GM19452 (cell line): ENCODE measurements at regions not wholly inside any gene's neighbourhood (a gene's known extent, or its start where the extent isn't known, plus 50 kb on each side); places are given as distances from the start of the nearest gene placed in this dataset.
A peak's percentile ranks its signal among the peaks of the same experiment; 100 is the strongest.
"Not testable (repeated sequence)": the region's sequence is repeated elsewhere in the genome, so short reads cannot be mapped to it uniquely, and the experiment has no call there.

Experiments
- ATAC-seq: cut with Tn5 transposase; IDR thresholded peaks from one replicate; pipeline ENCODE4 v1.9.1; 2021; ENCODE audit not compliant: unreplicated experiment

DNA sequence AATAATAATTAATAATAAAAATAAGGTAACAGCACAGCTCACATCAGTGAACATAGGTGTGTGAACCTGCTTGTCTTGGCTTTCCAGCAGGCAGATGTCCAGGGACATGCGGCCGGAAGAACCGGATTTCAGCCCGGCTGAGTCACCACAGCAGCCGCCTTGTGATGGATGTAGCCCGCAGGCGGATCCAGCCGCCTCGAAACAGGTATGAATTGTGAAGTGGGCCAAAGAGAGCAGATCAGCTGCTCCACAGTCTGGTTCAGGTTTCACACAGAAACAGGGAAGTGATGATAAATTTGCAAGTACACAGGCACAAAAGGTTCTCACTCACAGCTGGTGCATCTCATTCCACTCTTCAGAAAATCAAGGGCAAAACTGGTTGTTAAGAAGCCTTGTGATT is 55.1 kb downstream of the ID4 start:
- no peak for ATAC-seq

DNA sequence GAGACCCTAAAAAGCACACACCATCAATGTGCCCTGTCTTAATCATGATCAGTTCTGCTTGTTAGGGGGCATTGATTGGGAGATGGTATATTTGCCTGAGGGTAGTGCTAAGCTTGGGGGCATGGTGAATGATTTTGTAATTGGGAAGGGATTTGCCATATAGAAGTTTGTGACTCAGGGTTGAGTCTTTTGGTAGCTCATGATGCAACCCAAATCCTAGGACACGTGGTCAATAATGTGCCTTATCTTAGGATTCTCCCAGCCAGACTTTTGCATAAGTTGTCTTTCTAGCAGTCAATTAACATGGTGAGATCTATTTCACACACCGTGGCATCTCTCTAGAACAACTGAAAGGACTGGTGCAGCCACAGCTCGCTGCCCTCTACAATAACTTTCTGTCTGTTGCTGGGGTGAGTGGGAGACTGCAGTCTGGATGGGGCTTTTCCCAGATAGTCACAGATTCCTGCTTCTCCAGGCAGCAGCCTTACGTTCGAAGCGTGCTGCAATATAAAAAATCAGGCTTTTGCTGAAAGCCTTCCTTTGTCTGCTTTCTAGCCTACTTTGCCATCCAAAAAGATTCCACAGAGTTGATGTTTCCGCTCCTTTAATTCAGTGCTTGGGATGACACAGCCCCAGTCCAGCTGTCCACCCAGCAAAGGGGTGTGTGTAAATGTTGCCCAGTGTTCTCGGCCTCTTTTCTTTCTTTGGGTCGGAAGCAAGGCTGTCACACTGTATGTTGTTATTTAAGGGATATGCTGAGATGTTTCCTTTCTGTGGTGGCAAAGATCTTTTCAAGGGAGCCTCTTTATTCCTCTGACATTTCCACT is 58.9 kb downstream of the ID4 start:
- ATAC-seq = no peak

DNA sequence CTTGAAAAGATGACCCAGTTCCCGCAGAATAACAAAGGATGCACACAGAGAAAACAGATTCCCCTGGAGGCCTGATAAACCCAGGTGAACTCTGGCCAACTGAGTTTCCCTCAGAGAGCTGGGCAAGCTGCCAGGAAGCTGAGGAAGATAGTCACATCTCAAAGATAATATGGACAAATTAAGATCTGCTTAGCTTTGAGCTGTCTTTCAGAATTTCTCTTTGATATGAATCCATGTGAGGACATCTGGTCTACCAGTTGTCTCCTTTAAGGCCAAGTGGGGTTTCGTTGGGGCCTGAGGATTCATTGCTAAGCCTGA is 59.5 kb downstream of the ID4 start:
- ATAC-seq = no peak

DNA sequence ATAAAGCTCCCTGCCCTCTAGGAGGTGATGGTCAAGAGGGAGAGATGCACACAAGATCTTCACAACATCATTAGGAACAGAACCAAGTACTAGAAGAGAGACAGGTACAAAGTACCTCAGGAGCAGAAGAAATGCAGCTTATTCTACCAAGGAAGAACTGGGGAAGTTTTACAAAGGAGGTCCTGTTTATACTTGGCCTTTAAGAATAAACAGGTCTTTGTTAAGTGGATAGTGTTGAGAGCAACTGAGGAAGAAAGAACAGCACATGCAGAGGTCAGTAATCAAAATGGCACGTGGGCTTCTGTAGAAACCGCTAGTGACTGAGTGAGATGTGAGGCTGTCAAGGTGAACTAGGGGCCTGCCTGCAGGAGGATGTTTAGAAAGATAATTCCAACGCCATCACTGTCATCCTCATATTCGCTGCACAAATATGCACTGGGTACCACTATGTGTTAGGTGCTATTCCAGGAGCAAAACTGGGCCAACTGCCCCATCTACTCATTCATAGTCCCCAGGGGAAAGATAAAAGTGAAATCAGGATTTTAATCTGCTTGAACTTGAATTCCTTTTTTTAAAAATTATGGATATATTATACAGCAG is 61.1 kb downstream of the ID4 start:
- ATAC-seq = no peak

DNA sequence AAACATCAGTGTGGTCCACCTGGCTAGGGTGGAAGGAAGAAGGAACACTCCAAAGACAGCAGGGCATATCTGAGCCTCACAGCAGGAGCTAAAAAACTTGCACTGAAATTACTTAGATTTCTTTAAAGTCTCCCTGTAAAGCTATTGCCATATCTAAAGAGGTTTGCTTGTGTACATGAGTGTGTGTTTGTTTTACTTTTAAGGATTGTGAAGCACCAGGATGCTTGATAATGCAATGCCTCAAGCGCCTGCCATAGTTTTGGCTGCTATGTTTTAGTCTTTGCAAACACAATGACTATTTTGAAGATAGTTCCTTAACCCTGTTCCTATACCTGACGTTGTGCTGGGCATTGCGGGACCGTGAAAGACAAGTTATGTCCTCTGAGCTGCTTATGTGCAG is 65.0 kb downstream of the ID4 start:
- ATAC-seq = no peak

DNA sequence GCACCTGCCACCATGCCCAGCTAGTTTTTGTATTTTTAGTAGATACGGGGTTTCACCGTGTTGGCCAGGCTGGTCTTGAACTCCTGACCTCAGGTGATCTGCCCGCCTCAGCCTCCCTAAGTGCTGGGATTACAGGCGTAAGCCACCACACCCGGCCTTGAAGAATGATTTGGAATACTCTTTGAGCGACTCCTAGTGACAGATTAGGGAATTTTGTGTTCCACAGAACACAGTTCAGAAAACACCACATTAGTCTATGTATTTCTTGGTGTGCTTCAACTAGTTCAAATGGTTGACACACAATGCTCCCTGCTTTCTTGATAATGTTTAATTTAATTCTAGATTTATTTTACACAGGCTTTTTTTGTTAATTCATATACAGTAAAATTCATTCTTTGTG is 67.2 kb downstream of the ID4 start:
- not testable (repeated sequence) for ATAC-seq

DNA sequence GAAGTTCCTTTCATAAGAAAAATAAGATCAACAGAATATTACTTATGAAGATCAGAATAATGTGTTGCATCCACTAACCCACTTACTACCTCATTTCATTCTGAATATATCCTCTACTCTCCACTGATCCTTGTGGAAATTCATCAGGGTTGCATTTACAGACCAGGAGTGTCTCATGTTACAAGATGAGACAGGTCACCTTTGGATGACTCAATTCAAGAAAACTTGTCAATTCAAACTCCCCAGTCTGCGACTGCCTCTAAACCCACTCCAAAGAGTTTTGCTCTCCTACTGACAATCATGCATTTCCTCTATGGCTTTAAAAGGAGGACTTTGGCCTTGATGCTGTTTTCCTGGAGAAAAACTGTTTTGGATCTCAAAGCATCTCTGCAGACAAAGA is 68.4 kb downstream of the ID4 start:
- no peak for ATAC-seq

DNA sequence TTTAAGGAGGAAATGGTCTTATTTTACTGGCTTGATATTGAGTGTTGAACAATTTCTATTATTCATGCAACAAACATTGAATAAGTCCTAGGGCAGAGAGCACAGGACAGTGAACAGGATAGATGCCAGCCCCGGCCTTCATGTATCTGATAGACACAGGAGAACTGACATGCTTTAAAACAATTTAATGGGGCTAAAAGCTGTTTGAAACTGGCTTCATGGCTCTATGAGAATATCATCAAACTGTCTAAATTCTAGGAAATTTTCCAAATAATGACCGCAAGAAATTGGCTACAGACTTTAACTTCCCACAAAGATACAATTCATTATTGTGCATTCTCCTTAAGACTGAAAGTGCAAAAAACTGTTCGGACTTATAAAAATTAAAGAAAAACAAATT is 69.0 kb downstream of the ID4 start:
- no peak for ATAC-seq

DNA sequence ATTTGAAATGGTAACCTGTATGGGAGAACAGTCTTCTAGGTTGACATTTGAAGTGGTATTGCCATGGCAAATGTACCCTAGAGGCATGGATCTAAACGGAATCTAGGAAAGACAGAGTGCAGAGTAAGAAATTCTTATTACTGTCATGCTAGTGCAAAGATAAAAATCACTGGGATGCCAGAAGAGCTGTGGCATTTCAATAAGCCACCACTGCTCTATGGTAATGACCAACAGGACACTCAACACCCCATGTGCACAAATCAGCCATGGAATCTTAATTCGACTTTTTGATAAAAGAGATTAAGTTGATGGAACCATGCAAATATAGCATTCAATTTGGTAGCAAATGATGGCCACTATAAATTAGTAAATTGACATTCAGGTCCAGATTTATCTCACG is 74.1 kb downstream of the ID4 start:
- no peak for ATAC-seq

DNA sequence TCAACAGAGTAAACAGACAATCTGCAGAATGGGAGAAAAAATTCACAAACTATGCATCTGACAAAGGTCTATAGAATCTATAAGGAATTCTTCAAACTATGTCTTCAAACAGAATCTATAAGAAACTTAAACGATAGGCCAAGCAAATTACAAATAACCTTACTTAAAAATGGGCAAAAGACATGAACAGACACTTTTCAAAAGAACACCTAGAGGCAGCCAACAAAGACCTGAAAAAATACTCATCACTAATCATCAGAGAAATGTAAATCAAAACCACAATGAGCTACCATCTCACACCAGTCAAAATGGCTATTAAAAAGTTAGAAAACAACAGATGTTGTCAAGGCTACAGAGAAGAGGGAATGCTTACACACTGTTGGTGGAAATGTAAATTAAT is 81.3 kb downstream of the ID4 start:
- ATAC-seq = no peak

DNA sequence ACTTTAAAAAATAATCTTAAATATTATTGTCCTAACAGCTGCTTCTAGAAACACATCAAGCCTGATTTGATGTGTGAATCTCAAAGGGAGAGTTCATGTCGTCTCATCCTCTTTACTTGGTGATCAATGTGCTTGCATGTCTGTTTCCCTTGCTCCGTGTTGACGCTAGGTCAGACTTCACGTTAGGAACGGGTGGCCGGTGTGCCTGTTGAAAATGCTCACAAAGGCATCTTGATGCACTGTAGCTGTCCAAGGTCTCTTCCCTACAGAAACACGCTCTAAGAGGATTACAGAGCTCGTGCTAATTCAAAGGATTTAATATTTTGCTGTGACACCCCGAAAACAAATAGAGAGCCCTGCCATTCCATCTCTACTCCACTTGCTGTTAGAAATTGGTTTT is 84.6 kb downstream of the ID4 start:
- ATAC-seq = no peak

DNA sequence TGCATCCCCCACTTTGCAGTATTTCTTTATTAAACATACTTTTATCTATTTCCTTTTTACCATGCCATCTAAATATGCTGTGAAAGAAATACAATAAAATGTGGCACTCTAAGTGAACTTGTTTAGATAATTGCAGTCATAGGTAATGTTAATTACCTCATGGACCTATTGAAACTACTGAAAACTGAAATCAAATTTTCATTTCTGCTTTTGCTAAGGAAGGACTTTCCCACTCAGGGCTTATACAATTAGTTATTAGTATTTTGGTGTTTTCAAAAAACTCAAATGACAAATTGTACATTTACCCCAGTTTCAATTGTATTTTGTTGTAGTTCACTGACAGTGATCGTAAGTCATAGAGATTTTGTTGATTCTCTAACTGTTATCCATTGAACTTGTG is 88.4 kb downstream of the ID4 start:
- ATAC-seq = peak; percentile 52

DNA sequence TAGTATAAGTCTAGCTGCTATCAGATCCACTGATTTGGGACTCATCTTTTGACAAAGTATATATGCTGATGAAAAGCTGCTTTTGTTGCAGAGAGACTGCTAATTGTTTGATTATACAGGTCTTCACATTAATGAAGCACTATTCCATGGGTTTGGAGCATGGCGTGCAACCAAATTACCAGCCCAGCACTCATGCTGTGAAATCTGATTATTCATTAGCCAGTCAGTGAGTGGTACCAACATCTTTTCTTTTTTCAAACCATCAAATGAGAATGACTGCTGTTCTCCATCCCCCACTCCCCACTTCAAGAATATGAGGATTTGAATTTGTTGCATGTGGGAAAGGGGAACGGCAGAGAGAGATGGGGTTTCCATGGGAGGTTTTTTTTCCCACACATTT is 91.3 kb downstream of the ID4 start:
- no peak for ATAC-seq

DNA sequence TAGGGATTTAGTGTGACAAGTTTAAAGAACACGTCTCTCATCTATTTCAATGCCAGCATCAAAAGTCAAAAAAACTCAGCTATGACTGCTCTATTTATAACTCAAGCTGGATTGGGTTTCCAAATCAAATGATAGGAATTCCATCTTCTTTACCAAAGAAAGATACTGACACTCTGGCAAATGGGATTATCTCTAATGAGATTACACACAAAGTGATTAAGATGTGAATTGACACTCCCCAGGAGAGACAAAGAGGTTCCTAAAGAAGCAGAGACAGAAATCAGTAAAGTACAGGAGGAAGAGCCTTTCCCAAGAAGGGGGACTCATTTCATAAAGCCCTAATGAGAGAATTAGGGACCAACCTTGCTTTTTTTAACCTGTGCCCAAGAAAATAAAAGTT is 92.1 kb downstream of the ID4 start:
- ATAC-seq = no peak

DNA sequence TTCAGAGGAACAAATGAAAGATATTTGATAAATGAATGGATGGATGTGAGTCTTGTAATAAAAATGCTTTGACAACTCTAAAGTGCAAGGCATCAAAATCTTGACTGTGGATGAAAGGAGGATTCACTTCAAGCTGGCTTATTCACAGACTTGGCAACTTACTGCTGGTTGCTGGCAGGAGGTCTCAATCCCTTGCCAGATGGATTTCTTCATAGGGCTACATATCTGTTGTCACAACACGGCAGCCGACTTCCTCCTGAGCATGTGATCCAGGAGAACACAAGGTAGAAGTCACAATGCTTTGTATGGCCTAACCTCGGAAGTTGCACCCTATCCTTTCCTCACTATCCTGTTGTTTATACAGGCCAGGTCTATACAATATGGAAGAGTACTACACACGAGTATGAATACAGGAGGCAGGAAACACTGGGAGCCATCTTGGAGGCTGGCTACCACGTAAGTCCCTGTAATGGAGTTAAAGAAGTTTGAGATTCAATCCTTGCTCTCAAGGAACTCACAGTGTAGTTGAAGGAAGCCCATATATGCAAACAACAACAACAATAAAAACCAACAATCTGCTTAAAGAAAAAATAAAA is 97.9 kb downstream of the ID4 start:
- ATAC-seq = no peak

DNA sequence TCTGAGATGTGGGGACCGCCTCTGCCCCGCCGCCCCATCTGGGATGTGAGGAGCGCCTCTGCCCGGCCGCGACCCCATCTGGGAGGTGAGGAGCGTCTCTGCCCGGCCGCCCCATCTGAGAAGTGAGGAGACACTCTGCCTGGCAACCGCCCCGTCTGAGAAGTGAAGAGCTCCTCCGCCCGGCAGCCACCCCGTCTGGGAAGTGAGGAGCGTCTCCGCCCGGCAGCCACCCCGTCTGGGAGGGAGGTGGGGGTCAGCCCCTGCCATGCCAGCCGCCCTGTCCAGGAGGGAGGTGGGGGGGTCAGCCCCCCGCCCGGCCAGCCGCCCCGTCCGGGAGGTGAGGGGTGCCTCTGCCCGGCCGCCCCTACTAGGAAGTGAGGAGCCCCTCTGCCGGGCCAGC is 102.2 kb downstream of the ID4 start:
- not testable (repeated sequence) for ATAC-seq

DNA sequence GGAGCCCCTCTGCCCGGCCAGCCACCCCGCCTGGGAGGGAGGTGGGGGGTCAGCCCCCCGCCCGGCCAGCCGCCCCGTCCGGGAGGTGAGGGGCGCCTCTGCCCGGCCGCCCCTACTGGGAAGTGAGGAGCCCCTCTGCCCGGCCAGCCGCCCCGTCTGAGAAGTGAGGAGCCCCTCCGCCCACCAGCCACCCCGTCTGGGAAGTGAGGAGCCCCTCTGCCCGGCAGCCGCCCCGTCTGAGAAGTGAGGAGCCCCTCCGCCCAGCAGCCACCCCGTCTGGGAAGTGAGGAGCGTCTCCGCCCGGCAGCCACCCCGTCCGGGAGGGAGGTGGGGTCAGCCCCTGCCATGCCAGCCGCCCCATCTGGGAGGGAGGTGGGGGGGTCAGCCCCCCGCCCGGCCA is 102.8 kb downstream of the ID4 start:
- ATAC-seq = not testable (repeated sequence)

DNA sequence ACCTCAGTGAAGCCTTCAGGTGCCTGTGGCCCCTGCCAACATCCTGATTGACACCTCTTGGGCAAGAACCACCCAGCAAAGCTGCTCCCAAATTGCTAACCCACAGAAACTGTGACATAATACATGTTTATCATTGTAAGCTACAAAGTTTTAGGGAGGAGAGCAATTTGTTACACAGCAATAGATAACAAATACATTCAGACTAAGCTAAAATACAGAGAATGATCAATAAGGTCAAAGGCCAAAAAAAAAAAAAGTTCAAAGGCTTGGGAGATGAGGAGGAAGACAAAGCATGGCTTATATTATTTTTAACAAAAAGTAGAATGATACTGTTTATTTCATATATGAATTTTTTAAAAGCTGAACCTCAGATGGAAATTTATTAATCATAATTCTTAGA is 105.9 kb downstream of the ID4 start:
- ATAC-seq = no peak

DNA sequence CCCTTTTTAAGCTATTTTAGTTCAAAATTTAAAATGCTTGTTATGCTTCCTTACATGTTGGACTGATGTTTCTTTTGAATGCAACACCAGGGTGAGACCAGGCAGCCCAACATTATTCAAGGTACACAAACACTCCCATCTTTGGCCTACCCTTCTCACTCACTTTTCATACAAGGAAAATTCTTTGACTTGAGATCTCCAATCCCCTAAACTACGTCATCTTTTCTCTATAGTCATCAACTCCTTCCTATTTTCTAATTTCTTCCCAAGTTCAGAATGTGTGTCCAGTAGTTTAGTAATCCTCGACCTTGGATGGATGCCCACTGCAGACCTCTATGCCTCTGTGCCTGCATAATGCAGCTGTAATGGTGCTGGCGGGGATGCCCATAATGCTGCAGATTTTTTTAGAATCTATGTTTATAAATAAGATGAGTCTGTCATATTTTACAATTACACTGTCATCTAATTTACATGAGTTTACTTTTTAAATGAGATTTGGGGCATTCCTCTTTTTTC is 108.7 kb downstream of the ID4 start:
- no peak for ATAC-seq

DNA sequence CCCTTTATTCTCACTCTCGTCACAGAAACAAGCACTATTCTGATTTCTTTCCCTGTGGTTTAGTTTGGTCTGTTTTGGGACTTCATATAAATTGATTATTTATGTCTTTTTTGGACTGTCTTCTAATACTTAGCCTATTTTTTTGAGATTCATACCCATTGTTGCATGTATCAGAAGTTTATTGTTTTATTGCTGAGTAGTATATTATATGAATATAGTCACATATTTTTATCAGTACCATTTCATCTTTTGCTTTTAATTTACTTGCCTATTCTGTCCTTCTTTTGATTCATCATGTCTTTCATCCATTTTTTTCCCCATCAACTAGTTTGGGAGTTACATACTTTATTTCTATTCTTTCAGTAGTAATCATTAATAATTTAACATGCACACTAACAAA is 112.0 kb downstream of the ID4 start:
- ATAC-seq = no peak

DNA sequence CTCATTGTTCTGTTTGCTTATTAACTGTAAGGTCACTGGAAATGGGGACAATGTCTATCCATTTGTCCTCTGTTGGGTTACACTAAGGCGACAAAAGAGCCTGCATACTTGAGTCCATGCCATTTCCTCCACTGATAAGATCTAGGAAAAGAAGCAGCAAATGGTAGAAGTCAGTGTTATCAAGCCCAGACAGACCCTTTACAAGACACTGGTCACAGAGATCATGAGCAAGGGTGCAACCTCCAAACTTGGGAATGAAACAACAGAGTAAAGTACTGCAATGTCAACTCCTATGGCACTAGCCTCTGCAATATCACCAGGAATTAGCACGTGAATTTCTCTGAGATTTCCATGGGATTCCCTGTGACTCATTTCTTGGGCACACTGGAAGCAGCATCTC is 126.9 kb downstream of the ID4 start:
- no peak for ATAC-seq

DNA sequence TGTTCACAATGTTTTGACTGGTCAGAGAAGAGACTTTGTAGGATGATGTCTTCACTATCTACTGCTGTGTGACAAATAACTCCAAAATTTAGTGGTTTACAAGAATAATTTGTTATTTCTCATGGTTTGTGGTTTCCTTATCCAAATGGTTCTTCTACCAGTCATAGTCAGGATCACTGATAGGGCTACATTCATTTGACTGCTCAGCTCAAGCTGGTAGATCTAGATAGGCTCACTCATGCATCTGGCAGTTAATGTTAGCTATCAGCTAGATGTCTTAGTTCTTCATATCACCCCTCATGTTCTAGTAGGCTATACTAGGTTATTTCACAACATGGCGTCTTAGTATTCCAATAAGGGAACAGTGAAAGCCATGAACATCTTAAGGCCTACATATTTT is 131.0 kb downstream of the ID4 start:
- no peak for ATAC-seq
